ENCODE measurements at regions not wholly inside any gene's neighbourhood (a gene's known extent, or its start where the extent isn't known, plus 50 kb on each side); places are given as distances from the start of the nearest gene placed in this dataset.

GRCh38 chr15:70244978-70245542 lies 147.3 kb upstream of the TLE3 start:
- TF ChIP-seq CTCF (IDR thresholded peaks at IDR 0.05; ENCODE audit: insufficient read depth, low read length) (no peak), POLR2AphosphoS5 (IDR thresholded peaks at IDR 0.05; ENCODE audit: low read depth) (no peak), GABPA (IDR thresholded peaks at IDR 0.05; ENCODE audit: low read depth) (no peak), SPI1 (IDR thresholded peaks at IDR 0.05; ENCODE audit: borderline replicate concordance, low read depth) (no peak)
- TF ChIP-seq, protein P1, sequence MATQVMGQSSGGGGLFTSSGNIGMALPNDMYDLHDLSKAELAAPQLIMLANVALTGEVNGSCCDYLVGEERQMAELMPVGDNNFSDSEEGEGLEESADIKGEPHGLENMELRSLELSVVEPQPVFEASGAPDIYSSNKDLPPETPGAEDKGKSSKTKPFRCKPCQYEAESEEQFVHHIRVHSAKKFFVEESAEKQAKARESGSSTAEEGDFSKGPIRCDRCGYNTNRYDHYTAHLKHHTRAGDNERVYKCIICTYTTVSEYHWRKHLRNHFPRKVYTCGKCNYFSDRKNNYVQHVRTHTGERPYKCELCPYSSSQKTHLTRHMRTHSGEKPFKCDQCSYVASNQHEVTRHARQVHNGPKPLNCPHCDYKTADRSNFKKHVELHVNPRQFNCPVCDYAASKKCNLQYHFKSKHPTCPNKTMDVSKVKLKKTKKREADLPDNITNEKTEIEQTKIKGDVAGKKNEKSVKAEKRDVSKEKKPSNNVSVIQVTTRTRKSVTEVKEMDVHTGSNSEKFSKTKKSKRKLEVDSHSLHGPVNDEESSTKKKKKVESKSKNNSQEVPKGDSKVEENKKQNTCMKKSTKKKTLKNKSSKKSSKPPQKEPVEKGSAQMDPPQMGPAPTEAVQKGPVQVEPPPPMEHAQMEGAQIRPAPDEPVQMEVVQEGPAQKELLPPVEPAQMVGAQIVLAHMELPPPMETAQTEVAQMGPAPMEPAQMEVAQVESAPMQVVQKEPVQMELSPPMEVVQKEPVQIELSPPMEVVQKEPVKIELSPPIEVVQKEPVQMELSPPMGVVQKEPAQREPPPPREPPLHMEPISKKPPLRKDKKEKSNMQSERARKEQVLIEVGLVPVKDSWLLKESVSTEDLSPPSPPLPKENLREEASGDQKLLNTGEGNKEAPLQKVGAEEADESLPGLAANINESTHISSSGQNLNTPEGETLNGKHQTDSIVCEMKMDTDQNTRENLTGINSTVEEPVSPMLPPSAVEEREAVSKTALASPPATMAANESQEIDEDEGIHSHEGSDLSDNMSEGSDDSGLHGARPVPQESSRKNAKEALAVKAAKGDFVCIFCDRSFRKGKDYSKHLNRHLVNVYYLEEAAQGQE (IDR thresholded peaks at IDR 0.05; ENCODE audit: insufficient replicate concordance, low read depth): no peak
